AG04450 (cell line): ENCODE measurements at regions not wholly inside any gene's neighbourhood (a gene's known extent, or its start where the extent isn't known, plus 50 kb on each side); places are given as distances from the start of the nearest gene placed in this dataset.

Source experiments
- CTCF ChIA-PET: fragments of 300-600, 350-600 bp; formaldehyde crosslinking; extraction: SDS; loops from one replicate; lab custom pipeline; 2022; ENCODE audit warnings: antibody characterized with exemption, inconsistent platforms; lab: Charles Lee
- POLR2A ChIA-PET: fragments of 350-600 bp; formaldehyde crosslinking; extraction: SDS; loops from one replicate; lab custom pipeline; 2021; ENCODE audit warnings: antibody characterized with exemption, inconsistent platforms; lab: Yijun Ruan, JAX
- DNase-seq: peaks from one replicate; pipeline ENCODE4 v3.0.0-alpha.2; 2011; ENCODE audit warnings: low read depth, low spot score
- H3K27ac ChIP-seq: one replicate; pipeline ENCODE4 v1.5.1; 2012; ENCODE audit warnings: low read depth, low read length, control low read depth
- H3K27me3 ChIP-seq: one replicate; pipeline ENCODE4 v1.6.0; 2012; ENCODE audit warnings: low read length; ENCODE audit not compliant: control insufficient read depth, insufficient read depth
- H3K4me3 ChIP-seq: 2 replicates; pipeline ENCODE4 v1.5.1; 2011; ENCODE audit warnings: mild to moderate bottlenecking, low read depth, low read length, control low read depth
- H3K9me3 ChIP-seq: 2 replicates; pipeline ENCODE4 v1.5.1; 2012; ENCODE audit warnings: low read length; ENCODE audit not compliant: control insufficient read depth, insufficient read depth
- TF ChIP-seq, protein P1 (sequence below): IDR thresholded peaks from 2 replicates; pipeline ENCODE4 v1.5.1; 2011; ENCODE audit warnings: low read depth, low read length, control low read depth, inconsistent platforms

DNA sequence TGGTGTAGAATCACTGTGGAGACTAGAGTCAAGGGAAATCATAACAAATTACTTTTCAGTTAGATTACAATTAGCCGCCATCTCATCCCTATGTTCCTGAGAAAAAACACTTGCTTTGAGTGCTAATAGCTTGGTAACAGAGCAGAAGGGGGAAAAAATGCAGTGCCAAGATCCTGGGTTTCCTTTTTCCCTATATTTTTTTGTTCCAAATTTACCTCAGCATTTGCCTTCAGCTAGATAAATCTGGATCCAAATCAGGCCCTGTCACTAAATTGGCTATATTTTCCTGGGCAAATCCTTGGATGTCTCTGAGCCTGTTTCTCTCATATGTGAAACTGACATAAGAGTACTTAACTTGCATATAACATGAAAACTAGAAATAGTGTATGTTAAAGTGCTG lies 86.0 kb downstream of the TENT5A start:
- ChIA-PET POLR2A (no interaction called here), CTCF (no interaction called here)
- Histone ChIP-seq H3K4me3 (no peak overlapping the region), H3K27me3 (no peaks in the 10 kb centered on the region), H3K27ac (no peak overlapping the region), H3K9me3 (no peaks in the 10 kb centered on the region)
- TF ChIP-seq, protein P1, sequence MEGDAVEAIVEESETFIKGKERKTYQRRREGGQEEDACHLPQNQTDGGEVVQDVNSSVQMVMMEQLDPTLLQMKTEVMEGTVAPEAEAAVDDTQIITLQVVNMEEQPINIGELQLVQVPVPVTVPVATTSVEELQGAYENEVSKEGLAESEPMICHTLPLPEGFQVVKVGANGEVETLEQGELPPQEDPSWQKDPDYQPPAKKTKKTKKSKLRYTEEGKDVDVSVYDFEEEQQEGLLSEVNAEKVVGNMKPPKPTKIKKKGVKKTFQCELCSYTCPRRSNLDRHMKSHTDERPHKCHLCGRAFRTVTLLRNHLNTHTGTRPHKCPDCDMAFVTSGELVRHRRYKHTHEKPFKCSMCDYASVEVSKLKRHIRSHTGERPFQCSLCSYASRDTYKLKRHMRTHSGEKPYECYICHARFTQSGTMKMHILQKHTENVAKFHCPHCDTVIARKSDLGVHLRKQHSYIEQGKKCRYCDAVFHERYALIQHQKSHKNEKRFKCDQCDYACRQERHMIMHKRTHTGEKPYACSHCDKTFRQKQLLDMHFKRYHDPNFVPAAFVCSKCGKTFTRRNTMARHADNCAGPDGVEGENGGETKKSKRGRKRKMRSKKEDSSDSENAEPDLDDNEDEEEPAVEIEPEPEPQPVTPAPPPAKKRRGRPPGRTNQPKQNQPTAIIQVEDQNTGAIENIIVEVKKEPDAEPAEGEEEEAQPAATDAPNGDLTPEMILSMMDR: no peak
- DNase-seq: no peak

DNA sequence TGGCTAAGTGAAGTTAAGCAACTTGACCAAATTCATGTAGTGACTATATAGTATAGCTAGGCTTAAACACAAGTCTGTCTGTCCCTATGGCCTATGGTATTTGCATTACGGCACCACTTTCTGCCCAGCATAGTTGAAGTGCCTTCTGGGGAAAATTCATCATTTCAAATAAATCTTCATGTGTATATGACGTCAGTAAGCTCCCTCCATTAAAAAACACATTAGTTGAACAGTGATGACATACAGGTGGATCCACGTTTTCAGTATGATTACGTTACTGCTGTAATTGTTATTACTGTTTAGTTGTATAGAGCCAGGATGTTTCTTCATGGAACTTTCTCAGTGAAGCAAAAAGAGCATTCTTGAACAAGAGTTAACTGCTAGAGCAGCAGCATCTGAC lies 96.2 kb downstream of the TENT5A start:
- Histone ChIP-seq H3K27ac (no peak overlapping the region), H3K9me3 (no peaks in the 10 kb centered on the region), H3K27me3 (no peaks in the 10 kb centered on the region), H3K4me3 (no peak overlapping the region)
- no peak for DNase-seq
- ChIA-PET POLR2A (no interaction called here), CTCF (no interaction called here)
- TF ChIP-seq, protein P1: no peak

DNA sequence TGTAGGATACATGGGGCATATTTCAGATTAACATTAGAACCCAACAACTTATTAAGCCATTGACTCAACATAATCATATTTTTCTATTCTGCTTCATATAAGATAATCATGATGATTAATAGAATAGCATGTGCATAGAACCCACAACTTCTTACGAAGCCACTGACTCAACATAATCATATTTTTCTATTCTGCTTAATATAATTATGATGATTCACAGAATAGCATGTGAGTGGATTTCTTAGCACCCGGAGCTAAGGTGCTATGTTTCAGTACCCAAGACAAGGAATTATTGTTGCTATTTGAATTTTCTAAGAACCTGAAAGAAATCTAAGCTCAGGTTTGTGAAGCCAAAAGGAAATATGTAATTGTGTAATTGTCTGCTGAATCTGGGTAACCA lies 96.8 kb downstream of the TENT5A start:
- H3K27ac ChIP-seq: no peak overlapping the region
- no peak for DNase-seq
- H3K27me3 ChIP-seq: no peaks in the 10 kb centered on the region
- H3K4me3 ChIP-seq: no peak overlapping the region
- no peaks in the 10 kb centered on the region for H3K9me3 ChIP-seq
- CTCF ChIA-PET: no interaction called here
- TF ChIP-seq, protein P1: no peak
- POLR2A ChIA-PET: no interaction called here

GRCh38 chr6:81648502-81648901 lies 104.0 kb downstream of the TENT5A start:
- DNase-seq: no peak
- TF ChIP-seq, protein P1: no peak
- ChIA-PET CTCF (no interaction called here), POLR2A (no interaction called here)
- Histone ChIP-seq H3K9me3 (no peaks in the 10 kb centered on the region), H3K27ac (no peak overlapping the region), H3K4me3 (no peak overlapping the region), H3K27me3 (no peaks in the 10 kb centered on the region)

DNA sequence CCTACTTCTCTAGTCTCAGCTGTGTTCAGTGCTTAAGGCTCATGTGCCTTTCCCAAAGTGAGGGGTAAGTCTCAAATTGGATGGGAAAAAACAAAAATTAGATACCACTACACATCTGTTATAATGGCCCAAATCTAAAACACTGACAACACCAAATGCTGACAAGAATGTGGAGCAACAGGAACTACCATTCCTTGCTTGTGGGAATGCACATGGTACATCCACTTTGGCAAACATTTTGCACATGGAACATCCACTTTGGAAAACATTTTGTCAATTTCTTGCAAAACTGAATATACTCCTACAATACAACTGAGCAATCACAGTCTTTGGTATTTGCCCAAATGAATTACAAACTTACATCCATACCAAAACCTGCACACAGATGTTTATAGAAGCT lies 109.3 kb downstream of the TENT5A start:
- ChIA-PET CTCF (no interaction called here), POLR2A (no interaction called here)
- TF ChIP-seq, protein P1: no peak
- Histone ChIP-seq H3K27ac (no peak overlapping the region), H3K27me3 (no peaks in the 10 kb centered on the region), H3K4me3 (no peak overlapping the region), H3K9me3 (no peaks in the 10 kb centered on the region)
- no peak for DNase-seq
